ENCODE measurements at regions not wholly inside any gene's neighbourhood (a gene's known extent, or its start where the extent isn't known, plus 50 kb on each side); places are given as distances from the start of the nearest gene placed in this dataset.

- TF ChIP-seq CTCF (IDR thresholded peaks at IDR 0.05; ENCODE audit: insufficient read depth, low read depth, low read length) (no peak), EZH2 (IDR thresholded peaks at IDR 0.05; ENCODE audit: insufficient read depth, low read length) (no peak)
Measured at GRCh38 chr7:25735674-25736242, 416.2 kb upstream of the NFE2L3 start.

All from astrocyte (in vitro differentiated cells and primary cell).